GM23248 (cell line): ENCODE measurements at regions not wholly inside any gene's neighbourhood (a gene's known extent, or its start where the extent isn't known, plus 50 kb on each side); places are given as distances from the start of the nearest gene placed in this dataset.

ENCODE experiments used
- DNase-seq: peaks from one replicate; pipeline ENCODE4 v3.0.0-alpha.2; 2015
- H2AFZ ChIP-seq: fragments of 200-600 bp; sonication (generic); 2 replicates; pipeline ENCODE4 v1.6.1; 2016; ENCODE audit warnings: antibody characterized with exemption
- H3F3A ChIP-seq: fragments of 200-600 bp; sonication (generic); 2 replicates; pipeline ENCODE4 v1.6.1; 2016; ENCODE audit warnings: mild to moderate bottlenecking, antibody characterized with exemption, mixed run types; ENCODE audit not compliant: insufficient read depth
- H3K27ac ChIP-seq: fragments of 200-600 bp; sonication (generic); 2 replicates; pipeline ENCODE4 v1.5.1; 2016; ENCODE audit warnings: mild to moderate bottlenecking
- H3K27me3 ChIP-seq: fragments of 200-600 bp; sonication (generic); replicated peaks from 2 replicates; pipeline ENCODE4 v1.6.1; 2016; ENCODE audit warnings: mild to moderate bottlenecking; ENCODE audit not compliant: insufficient read depth
- H3K36me3 ChIP-seq: fragments of 200-600 bp; sonication (generic); 2 replicates; pipeline ENCODE4 v1.6.1; 2016; ENCODE audit warnings: low read depth, mild to moderate bottlenecking
- H3K4me1 ChIP-seq: fragments of 200-600 bp; sonication (generic); 2 replicates; pipeline ENCODE4 v1.6.1; 2016; ENCODE audit warnings: mild to moderate bottlenecking; ENCODE audit not compliant: insufficient read depth
- H3K4me2 ChIP-seq: fragments of 200-600 bp; sonication (generic); one replicate; pipeline ENCODE4 v1.6.1; 2016; ENCODE audit warnings: mild to moderate bottlenecking; ENCODE audit not compliant: unreplicated experiment
- H3K4me3 ChIP-seq: fragments of 200-600 bp; sonication (generic); 2 replicates; pipeline ENCODE4 v1.5.1; 2016; ENCODE audit warnings: mild to moderate bottlenecking
- H3K79me2 ChIP-seq: fragments of 200-600 bp; sonication (generic); 2 replicates; pipeline ENCODE4 v1.6.1; 2016; ENCODE audit warnings: mild to moderate bottlenecking; ENCODE audit not compliant: insufficient read depth
- H3K9ac ChIP-seq: fragments of 200-600 bp; sonication (generic); 2 replicates; pipeline ENCODE4 v1.6.1; 2016; ENCODE audit warnings: mild to moderate bottlenecking
- H3K9me2 ChIP-seq: fragments of 200-600 bp; sonication (generic); 2 replicates; pipeline ENCODE4 v1.6.1; 2016; ENCODE audit warnings: mixed run types, mild to moderate bottlenecking, moderate library complexity; ENCODE audit not compliant: insufficient read depth
- H3K9me3 ChIP-seq: fragments of 200-600 bp; sonication (generic); one replicate; pipeline ENCODE4 v1.6.1; 2017; ENCODE audit warnings: low read depth
- H4K20me1 ChIP-seq: fragments of 200-600 bp; sonication (generic); 2 replicates; pipeline ENCODE4 v1.6.0; 2016; ENCODE audit not compliant: insufficient read depth
- EZH2 ChIP-seq: fragments of 200-600 bp; sonication (generic); IDR thresholded peaks from 2 replicates; pipeline ENCODE4 v1.6.1; 2018; ENCODE audit warnings: antibody characterized with exemption, mild to moderate bottlenecking; ENCODE audit not compliant: insufficient read depth, poor library complexity, severe bottlenecking
- EZH2phosphoT487 ChIP-seq: fragments of 200-600 bp; sonication (generic); IDR thresholded peaks from 2 replicates; pipeline ENCODE4 v1.6.1; 2018; ENCODE audit warnings: antibody characterized with exemption, moderate library complexity, mild to moderate bottlenecking, low read depth; ENCODE audit not compliant: insufficient read depth
- WGBS, 2 experiments: methylation state at CpG; one replicate each; pipeline ENCODE4 v1.1.6; 2015 to 2017; ENCODE audit warnings: low lambda C conversion rate in 2 of 2, low coverage in 1 of 2; ENCODE audit errors: missing lambda C conversion rate in 2 of 2; 5-methylcytosine and 5-hydroxymethylcytosine counted together
- in situ Hi-C: fragments of 300-500 bp; cut with MboI; formaldehyde crosslinking; loops from 2 replicates; pipeline ENCODE4 v1.15.0; 2020

DNA sequence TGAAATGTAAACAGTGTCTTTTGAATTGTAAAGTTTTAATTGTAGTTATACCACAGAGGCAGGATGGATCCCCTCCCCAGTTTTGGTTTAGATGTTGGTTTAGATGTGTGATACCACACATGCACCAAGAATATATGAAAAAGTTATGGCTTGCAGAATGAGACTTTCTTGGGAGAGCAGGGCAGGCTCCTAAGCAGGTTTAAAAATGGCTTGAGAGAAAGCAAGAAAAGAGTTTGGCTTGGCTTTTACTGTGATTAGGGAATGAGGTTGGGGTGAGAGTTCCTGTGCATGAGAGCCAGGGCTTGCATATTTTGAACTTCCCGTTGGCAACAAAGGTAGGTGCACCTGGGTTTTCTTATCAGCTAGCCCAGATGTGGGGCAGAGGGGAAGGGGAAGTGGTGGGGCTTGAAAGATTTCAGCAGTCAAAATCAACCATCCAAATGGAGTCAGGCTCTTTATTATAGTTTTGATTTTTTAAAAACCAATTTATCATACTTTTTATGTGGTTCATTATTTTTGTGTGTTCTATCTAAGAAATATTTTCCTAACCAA is 246.9 kb downstream of the MTX2 start:
- Histone ChIP-seq H3K4me1 (no peaks in the 10 kb centered on the region), H3K4me2 (no peak overlapping the region), H3K27ac (no peak overlapping the region), H3K27me3 (no peaks in the 10 kb centered on the region), H3K36me3 (no peaks in the 10 kb centered on the region), H4K20me1 (no peaks in the 10 kb centered on the region), H3F3A (no peaks in the 10 kb centered on the region), H2AFZ (no peak overlapping the region), H3K9ac (no peak overlapping the region), H3K9me2 (no peaks in the 10 kb centered on the region), H3K79me2 (no peaks in the 10 kb centered on the region), H3K9me3 (no peaks in the 10 kb centered on the region), H3K4me3 (no peak overlapping the region)
- in situ Hi-C loops, result no loop called here
- DNase-seq, result no peak
- TF ChIP-seq EZH2phosphoT487, result no peak
- no peak for TF ChIP-seq EZH2
- WGBS, 2 experiments, result 85 to 95% methylated on average over 1 of the region's 1 CpG

DNA sequence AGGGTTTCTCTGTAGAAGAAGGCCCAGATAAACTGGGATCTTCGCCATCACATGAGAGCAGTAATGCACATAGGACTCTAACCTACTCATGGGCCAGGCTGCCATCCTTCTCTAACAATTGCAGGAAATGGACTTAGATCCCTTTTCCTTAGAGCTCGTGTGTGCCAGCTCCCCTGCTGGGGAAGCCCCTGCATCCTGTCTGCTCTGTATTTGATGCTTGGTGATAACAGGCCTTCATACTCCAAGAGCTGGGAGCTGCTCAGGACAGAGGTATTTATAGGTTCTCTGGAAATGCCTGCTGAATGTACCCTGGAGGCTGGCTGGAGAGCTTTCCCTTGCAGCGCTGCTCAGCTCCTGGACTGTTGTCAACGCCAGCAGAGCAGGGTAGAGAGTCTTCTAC is 249.6 kb downstream of the MTX2 start:
- no peaks in the 10 kb centered on the region for H4K20me1 ChIP-seq
- H3K36me3 ChIP-seq, result no peaks in the 10 kb centered on the region
- no peaks in the 10 kb centered on the region for H3K4me1 ChIP-seq
- no peak for DNase-seq
- no peaks in the 10 kb centered on the region for H3K79me2 ChIP-seq
- H3K27ac ChIP-seq, result no peak overlapping the region
- no peak overlapping the region for H3K4me2 ChIP-seq
- TF ChIP-seq EZH2phosphoT487, result no peak
- no peak for TF ChIP-seq EZH2
- H3K9me3 ChIP-seq, result no peaks in the 10 kb centered on the region
- in situ Hi-C loops, result no loop called here
- H3K9ac ChIP-seq, result no peak overlapping the region
- 95% methylated on average over 4 of the region's 4 CpGs for WGBS, 2 experiments
- no peaks in the 10 kb centered on the region for H3K9me2 ChIP-seq
- no peaks in the 10 kb centered on the region for H3K27me3 ChIP-seq
- no peak overlapping the region for H3K4me3 ChIP-seq
- no peak overlapping the region for H2AFZ ChIP-seq
- no peaks in the 10 kb centered on the region for H3F3A ChIP-seq

DNA sequence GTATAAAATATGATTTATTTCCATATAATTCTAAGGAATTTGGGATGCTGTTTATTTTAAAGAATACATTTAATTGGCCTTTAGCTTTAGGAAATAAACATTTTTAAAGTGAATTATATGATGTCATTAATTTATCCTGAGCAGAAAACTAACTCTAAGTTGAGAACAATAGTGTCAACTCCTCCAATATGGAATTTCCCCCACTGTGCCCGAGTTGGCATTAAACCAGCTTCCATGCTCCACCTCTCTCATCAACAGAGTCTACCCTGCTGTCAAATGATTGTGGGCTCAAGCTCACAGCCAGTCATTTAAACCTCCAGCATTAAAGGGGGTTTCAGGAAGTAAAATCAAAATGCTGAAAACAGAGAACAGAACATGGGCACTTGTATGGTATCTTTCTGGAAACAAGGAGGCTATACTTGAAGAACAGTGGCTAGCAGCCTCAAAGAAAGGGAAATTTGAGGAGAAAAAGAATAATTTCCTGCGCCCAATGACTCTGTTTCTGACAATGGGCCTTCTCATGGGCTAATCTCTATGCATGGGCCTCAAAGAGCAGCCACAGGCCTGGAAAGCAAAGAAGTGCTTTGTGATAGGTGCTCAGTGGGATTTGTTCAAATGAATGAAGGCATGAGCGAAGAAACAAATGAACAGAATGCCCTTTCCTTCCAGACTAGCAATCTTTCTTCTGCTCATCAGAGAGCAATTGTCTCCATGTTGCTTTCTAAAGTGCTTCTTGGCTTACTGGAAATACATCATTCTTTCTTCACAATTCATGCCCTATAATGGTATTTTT is 252.8 kb downstream of the MTX2 start:
- Histone ChIP-seq H3K79me2 (no peaks in the 10 kb centered on the region), H3K27me3 (no peaks in the 10 kb centered on the region), H3K36me3 (no peaks in the 10 kb centered on the region), H3F3A (no peaks in the 10 kb centered on the region), H2AFZ (no peak overlapping the region), H3K4me3 (no peak overlapping the region), H3K9me2 (no peaks in the 10 kb centered on the region), H3K9me3 (no peaks in the 10 kb centered on the region), H3K4me2 (no peak overlapping the region), H3K4me1 (peaks cover 5% of the 10 kb centered on the region), H3K9ac (no peak overlapping the region), H3K27ac (no peak overlapping the region), H4K20me1 (no peaks in the 10 kb centered on the region)
- WGBS, 2 experiments, result 77 to 78% methylated on average over 3 of the region's 3 CpGs
- DNase-seq, result no peak
- in situ Hi-C loops, result no loop called here
- no peak for TF ChIP-seq EZH2
- no peak for TF ChIP-seq EZH2phosphoT487

DNA sequence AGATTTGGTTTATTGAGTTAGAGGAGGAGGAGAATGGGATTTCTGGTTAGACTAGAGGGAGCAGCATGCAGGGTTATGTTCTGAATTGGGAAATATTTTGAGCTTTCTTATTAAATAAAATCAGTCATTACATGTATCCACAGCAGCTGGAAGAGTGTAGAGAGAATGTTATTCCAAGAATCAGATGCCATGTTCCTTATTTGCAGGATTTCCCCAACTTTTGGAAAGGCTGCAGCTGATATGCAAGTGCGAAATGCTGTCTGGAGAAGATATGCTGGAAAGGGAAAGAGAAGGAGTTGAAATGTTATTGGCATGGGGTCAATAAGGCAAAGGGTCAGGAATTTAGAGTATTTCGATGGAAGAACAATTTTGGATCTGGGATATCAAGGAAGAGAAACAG is 255.8 kb downstream of the MTX2 start:
- Histone ChIP-seq H3F3A (no peaks in the 10 kb centered on the region), H3K9ac (no peak overlapping the region), H3K36me3 (no peaks in the 10 kb centered on the region), H3K4me2 (no peak overlapping the region), H3K4me3 (no peak overlapping the region), H2AFZ (no peak overlapping the region), H3K4me1 (peaks cover 8% of the 10 kb centered on the region), H4K20me1 (no peaks in the 10 kb centered on the region), H3K27ac (no peak overlapping the region), H3K9me3 (no peaks in the 10 kb centered on the region), H3K9me2 (no peaks in the 10 kb centered on the region), H3K79me2 (no peaks in the 10 kb centered on the region), H3K27me3 (no peaks in the 10 kb centered on the region)
- 38 to 46% methylated on average over 2 of the region's 2 CpGs for WGBS, 2 experiments
- no peak for DNase-seq
- TF ChIP-seq EZH2phosphoT487, result no peak
- no peak for TF ChIP-seq EZH2
- in situ Hi-C loops, result no loop called here
